NCI-H146 treated with DMSO at 0.1 percent for 48 hours (cell line): ENCODE measurements at regions not wholly inside any gene's neighbourhood (a gene's known extent, or its start where the extent isn't known, plus 50 kb on each side); places are given as distances from the start of the nearest gene placed in this dataset.

Experiments
- DNase-seq: peaks from one replicate; lab custom pipeline; 2025; ENCODE audit not compliant: unreplicated experiment; lab: John Stamatoyannopoulos, UW

GRCh38 chr15:97909291-97909891, 51.1 kb upstream of the ARRDC4 start:
- peak; percentile 12 for DNase-seq
